Natural killer cell (primary cell): ENCODE measurements at regions not wholly inside any gene's neighbourhood (a gene's known extent, or its start where the extent isn't known, plus 50 kb on each side); places are given as distances from the start of the nearest gene placed in this dataset.
A peak's percentile ranks its signal among the peaks of the same experiment; 100 is the strongest.
"Not testable (repeated sequence)": the region's sequence is repeated elsewhere in the genome, so short reads cannot be mapped to it uniquely, and the experiment has no call there.

Experiments used
- ATAC-seq, 3 donors: fragments of 150-1000 bp in 2 of 3; fragments of 200-7000 bp in 1 of 3; cut with Tn5 transposase; 1 replicate in 1 of 3; 2 replicates in 2 of 3; pipeline ENCODE4 v1.10.0; 2021; ENCODE audit warnings: mild to moderate bottlenecking in 2 of 3, moderate library complexity in 2 of 3
- DNase-seq, 2 donors: peaks; one replicate each; pipeline versions ENCODE4 v3.0.0 to v3.0.0-alpha.2; 2013 to 2021; ENCODE audit warnings: mixed read lengths in 1 of 2
- H3K27ac ChIP-seq: one replicate; pipeline ENCODE4 v1.5.1; 2013; ENCODE audit warnings: mild to moderate bottlenecking, low read length
- H3K27me3 ChIP-seq: one replicate; pipeline ENCODE4 v1.6.1; 2013; ENCODE audit warnings: low read length; ENCODE audit not compliant: control insufficient read depth, insufficient read depth
- H3K36me3 ChIP-seq: one replicate; pipeline ENCODE4 v1.6.1; 2013; ENCODE audit warnings: low read length; ENCODE audit not compliant: control insufficient read depth, insufficient read depth
- H3K4me1 ChIP-seq: one replicate; pipeline ENCODE4 v1.6.1; 2013; ENCODE audit warnings: low read length; ENCODE audit not compliant: control insufficient read depth, insufficient read depth
- H3K4me3 ChIP-seq: one replicate; pipeline ENCODE4 v1.5.1; 2013; ENCODE audit warnings: low read length
- H3K9me3 ChIP-seq: one replicate; pipeline ENCODE4 v1.6.1; 2013; ENCODE audit warnings: low read length; ENCODE audit not compliant: control insufficient read depth, insufficient read depth
- H3K27ac Mint-ChIP-seq, 2 donors: one replicate each; pipeline ENCODE4 v1.8.0; 2022; ENCODE audit warnings: mild to moderate bottlenecking in 2 of 2, mixed read lengths in 2 of 2, moderate library complexity in 1 of 2
- H3K27me3 Mint-ChIP-seq, 2 donors: one replicate each; pipeline ENCODE4 v1.8.0; 2022; ENCODE audit warnings: low read depth in 2 of 2, mixed read lengths in 2 of 2
- H3K36me3 Mint-ChIP-seq: one replicate; pipeline ENCODE4 v1.8.0; 2022; ENCODE audit warnings: mixed read lengths
- H3K4me1 Mint-ChIP-seq, 2 donors: one replicate each; pipeline ENCODE4 v1.8.0; 2022; ENCODE audit warnings: mixed read lengths in 2 of 2
- H3K4me3 Mint-ChIP-seq: one replicate; pipeline ENCODE4 v1.8.0; 2022; ENCODE audit warnings: mild to moderate bottlenecking, moderate library complexity, mixed read lengths
- H3K9me3 Mint-ChIP-seq, 2 donors: one replicate each; pipeline ENCODE4 v1.8.0; 2022; ENCODE audit warnings: mixed read lengths in 2 of 2
- WGBS: methylation state at CpG from one replicate; pipeline ENCODE4 v1.1.7; 2013; ENCODE audit warnings: missing lambda C conversion rate; ENCODE audit not compliant: insufficient coverage; 5-methylcytosine and 5-hydroxymethylcytosine counted together
- intact Hi-C: fragments of 100-400 bp; cut with micrococcal nuclease; formaldehyde crosslinking; loops from one replicate; pipeline ENCODE4 v1.14.2; 2022
- TF ChIP-seq, protein P1 (sequence below): fragments of 200-600 bp; IDR thresholded peaks from one replicate; pipeline ENCODE4 v1.8.0; 2022; ENCODE audit warnings: antibody characterized with exemption

DNA sequence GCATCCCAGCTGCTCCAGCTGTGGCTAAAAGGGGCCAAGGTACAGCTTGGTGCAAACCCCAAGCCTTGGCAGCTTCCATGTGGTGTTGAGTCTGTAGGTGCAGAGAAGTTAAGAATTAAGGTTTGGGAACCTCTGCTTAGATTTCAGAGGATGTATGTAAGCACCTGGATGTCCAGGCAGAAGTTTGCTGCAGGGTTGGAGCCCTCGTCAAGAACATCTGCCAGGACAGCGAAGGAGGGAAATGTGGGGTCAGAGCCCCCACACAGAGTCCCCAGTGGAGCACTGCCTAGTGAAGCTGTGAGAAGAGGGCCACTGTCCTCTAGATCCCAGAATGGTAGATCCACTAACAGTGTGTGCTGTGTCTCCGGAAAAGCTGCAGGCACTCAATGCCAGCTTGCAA lies 236.2 kb upstream of the ADRA1B start:
- Mint-ChIP-seq H3K36me3 (peaks cover 7% of the 10 kb centered on the region), H3K4me1 (peaks cover 0 to 5% of the 10 kb centered on the region in 2 donors), H3K4me3 (no peak overlapping the region), H3K27ac (no peak overlapping the region), H3K9me3 (peaks cover 6 to 16% of the 10 kb centered on the region in 2 donors), H3K27me3 (no peaks in the 10 kb centered on the region)
- Histone ChIP-seq H3K9me3 (peaks cover 30% of the 10 kb centered on the region), H3K27ac (no peak overlapping the region), H3K36me3 (no peaks in the 10 kb centered on the region), H3K4me3 (no peak overlapping the region), H3K27me3 (no peaks in the 10 kb centered on the region), H3K4me1 (no peaks in the 10 kb centered on the region)
- 91% methylated on average over 3 of the region's 3 CpGs for WGBS
- DNase-seq: no peak
- intact Hi-C loops: no loop called here
- TF ChIP-seq, protein P1, sequence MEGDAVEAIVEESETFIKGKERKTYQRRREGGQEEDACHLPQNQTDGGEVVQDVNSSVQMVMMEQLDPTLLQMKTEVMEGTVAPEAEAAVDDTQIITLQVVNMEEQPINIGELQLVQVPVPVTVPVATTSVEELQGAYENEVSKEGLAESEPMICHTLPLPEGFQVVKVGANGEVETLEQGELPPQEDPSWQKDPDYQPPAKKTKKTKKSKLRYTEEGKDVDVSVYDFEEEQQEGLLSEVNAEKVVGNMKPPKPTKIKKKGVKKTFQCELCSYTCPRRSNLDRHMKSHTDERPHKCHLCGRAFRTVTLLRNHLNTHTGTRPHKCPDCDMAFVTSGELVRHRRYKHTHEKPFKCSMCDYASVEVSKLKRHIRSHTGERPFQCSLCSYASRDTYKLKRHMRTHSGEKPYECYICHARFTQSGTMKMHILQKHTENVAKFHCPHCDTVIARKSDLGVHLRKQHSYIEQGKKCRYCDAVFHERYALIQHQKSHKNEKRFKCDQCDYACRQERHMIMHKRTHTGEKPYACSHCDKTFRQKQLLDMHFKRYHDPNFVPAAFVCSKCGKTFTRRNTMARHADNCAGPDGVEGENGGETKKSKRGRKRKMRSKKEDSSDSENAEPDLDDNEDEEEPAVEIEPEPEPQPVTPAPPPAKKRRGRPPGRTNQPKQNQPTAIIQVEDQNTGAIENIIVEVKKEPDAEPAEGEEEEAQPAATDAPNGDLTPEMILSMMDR: no peak
- ATAC-seq: peak in 1 of 3 donors; percentile 5

DNA sequence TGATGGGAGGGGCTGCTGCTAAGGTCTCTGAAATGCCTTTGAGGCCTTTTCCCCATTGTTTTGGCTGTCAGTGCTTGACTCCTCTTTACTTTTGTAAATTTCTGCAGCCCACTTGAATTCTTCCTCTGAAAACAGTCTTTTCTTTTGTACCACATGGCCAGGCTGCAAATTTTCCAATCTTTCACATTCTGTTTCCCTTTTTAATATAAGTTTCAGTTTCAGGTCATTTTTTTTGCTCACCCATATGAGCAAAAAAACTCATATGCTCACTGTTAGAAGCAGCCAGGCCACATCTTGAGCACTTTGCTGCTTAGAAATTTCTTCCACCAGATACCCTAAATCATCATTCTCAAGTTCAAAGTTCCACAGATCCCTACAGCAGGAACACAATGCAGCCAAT lies 234.6 kb upstream of the ADRA1B start:
- peaks cover 0 to 5% of the 10 kb centered on the region in 2 donors for H3K4me1 Mint-ChIP-seq
- H3K4me3 ChIP-seq: no peak overlapping the region
- H3K27me3 Mint-ChIP-seq: no peaks in the 10 kb centered on the region
- ATAC-seq: no peak
- H3K9me3 ChIP-seq: peaks cover 30% of the 10 kb centered on the region
- no peak overlapping the region for H3K27ac Mint-ChIP-seq
- intact Hi-C loops: no loop called here
- no peaks in the 10 kb centered on the region for H3K36me3 ChIP-seq
- peaks cover 7% of the 10 kb centered on the region for H3K36me3 Mint-ChIP-seq
- TF ChIP-seq, protein P1: no peak
- no peaks in the 10 kb centered on the region for H3K4me1 ChIP-seq
- H3K27ac ChIP-seq: no peak overlapping the region
- DNase-seq: no peak
- H3K9me3 Mint-ChIP-seq: peaks cover 6 to 16% of the 10 kb centered on the region in 2 donors
- H3K27me3 ChIP-seq: no peaks in the 10 kb centered on the region
- H3K4me3 Mint-ChIP-seq: no peak overlapping the region

DNA sequence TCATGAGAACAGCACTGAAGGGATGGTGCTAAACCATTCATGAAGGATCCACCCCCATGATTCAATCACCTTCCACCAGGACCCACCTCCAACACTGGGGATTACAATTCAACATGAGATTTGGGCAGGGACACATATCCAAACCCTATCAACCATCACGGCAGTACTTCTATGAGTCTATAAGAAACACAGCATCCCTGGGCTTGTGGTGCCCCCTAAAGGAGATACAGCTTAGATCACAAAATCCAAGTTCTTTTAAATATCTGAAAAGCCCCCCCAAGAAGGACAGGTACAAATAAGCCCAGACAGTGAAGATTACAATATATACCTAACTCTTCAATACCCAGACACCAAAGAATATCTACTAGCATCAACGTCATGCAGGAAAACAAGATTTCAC lies 233.7 kb upstream of the ADRA1B start:
- Histone ChIP-seq H3K27me3 (no peaks in the 10 kb centered on the region), H3K9me3 (peaks cover 30% of the 10 kb centered on the region), H3K4me1 (no peaks in the 10 kb centered on the region), H3K36me3 (no peaks in the 10 kb centered on the region), H3K4me3 (no peak overlapping the region), H3K27ac (no peak overlapping the region)
- H3K27ac Mint-ChIP-seq: no peak overlapping the region
- ATAC-seq (no peak), DNase-seq (no peak)
- TF ChIP-seq, protein P1: no peak
- H3K4me1 Mint-ChIP-seq: peaks cover 0 to 5% of the 10 kb centered on the region in 2 donors
- no peaks in the 10 kb centered on the region for H3K27me3 Mint-ChIP-seq
- intact Hi-C loops: no loop called here
- H3K36me3 Mint-ChIP-seq: peaks cover 7% of the 10 kb centered on the region
- WGBS: 79% methylated on average over 2 of the region's 2 CpGs
- no peak overlapping the region for H3K4me3 Mint-ChIP-seq
- peaks cover 6 to 16% of the 10 kb centered on the region in 2 donors for H3K9me3 Mint-ChIP-seq

DNA sequence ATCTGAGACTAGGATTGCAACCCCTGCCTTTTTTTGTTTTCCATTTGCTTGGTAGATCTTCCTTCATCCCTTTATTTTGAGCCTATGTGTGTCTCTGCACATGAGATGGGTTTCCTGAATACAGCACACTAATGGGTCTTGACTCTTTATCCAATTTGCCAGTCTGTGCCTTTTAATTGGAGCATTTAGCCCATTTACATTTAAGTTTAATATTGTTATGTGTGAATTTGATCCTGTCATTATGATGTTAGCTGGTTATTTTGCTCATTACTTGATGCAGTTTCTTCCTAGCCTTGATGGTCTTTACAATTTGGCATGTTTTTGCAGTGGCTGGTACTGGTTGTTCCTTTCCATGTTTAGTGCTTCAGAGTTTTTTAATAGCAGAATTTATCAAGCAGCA lies 228.4 kb upstream of the ADRA1B start:
- ATAC-seq, H3K27me3 ChIP-seq, H3K4me1 ChIP-seq, H3K9me3 ChIP-seq, H3K4me3 Mint-ChIP-seq, H3K36me3 Mint-ChIP-seq, H3K4me1 Mint-ChIP-seq, DNase-seq, intact Hi-C loops, H3K27ac Mint-ChIP-seq, H3K4me3 ChIP-seq, H3K9me3 Mint-ChIP-seq, H3K27ac ChIP-seq, H3K36me3 ChIP-seq: not testable (repeated sequence)
- H3K27me3 Mint-ChIP-seq: peaks cover 12 to 14% of the 10 kb centered on the region in 2 donors
